Astrocyte (in vitro differentiated cells and primary cell): ENCODE measurements at regions not wholly inside any gene's neighbourhood (a gene's known extent, or its start where the extent isn't known, plus 50 kb on each side); places are given as distances from the start of the nearest gene placed in this dataset.

ENCODE experiments used
- DNase-seq: peaks from one replicate; pipeline ENCODE4 v3.0.0-alpha.2; 2010; ENCODE audit warnings: low read depth
- FAIRE-seq: peaks from 2 replicates; lab custom pipeline; 2011; peaks lifted over from hg19 to GRCh38; lab: Jason Lieb, UNC
- H2AFZ ChIP-seq: 2 replicates; pipeline ENCODE4 v1.6.0; 2012; ENCODE audit warnings: low read depth, low read length, inconsistent platforms
- H3K27ac ChIP-seq: 2 replicates; pipeline ENCODE4 v1.5.1; 2011; ENCODE audit warnings: low read depth, low read length, inconsistent platforms
- H3K27me3 ChIP-seq: 2 replicates; pipeline ENCODE4 v1.6.0; 2011; ENCODE audit warnings: low read length, inconsistent platforms; ENCODE audit not compliant: insufficient read depth
- H3K36me3 ChIP-seq: 2 replicates; pipeline ENCODE4 v1.5.1; 2011; ENCODE audit warnings: low read length, inconsistent platforms; ENCODE audit not compliant: insufficient read depth
- H3K4me1 ChIP-seq: 2 replicates; pipeline ENCODE4 v1.5.1; 2011; ENCODE audit warnings: low read length, inconsistent platforms; ENCODE audit not compliant: insufficient read depth
- H3K4me2 ChIP-seq: 2 replicates; pipeline ENCODE4 v1.6.0; 2012; ENCODE audit warnings: low read length, inconsistent platforms
- H3K4me3 ChIP-seq: 2 replicates; pipeline ENCODE4 v1.5.1; 2011; ENCODE audit warnings: low read depth, mild to moderate bottlenecking, low read length, inconsistent platforms; ENCODE audit not compliant: insufficient read depth
- H3K79me2 ChIP-seq: 2 replicates; pipeline ENCODE4 v1.6.0; 2012; ENCODE audit warnings: mild to moderate bottlenecking, low read length, inconsistent platforms; ENCODE audit not compliant: insufficient read depth
- H3K9ac ChIP-seq: 2 replicates; pipeline ENCODE4 v1.6.0; 2012; ENCODE audit warnings: mild to moderate bottlenecking, low read length, inconsistent platforms
- H3K9me3 ChIP-seq: 2 replicates; pipeline ENCODE4 v1.5.1; 2012; ENCODE audit warnings: low read depth, mild to moderate bottlenecking, low read length, inconsistent platforms; ENCODE audit not compliant: insufficient read depth
- H4K20me1 ChIP-seq: 2 replicates; pipeline ENCODE4 v1.6.0; 2012; ENCODE audit warnings: low read length, inconsistent platforms; ENCODE audit not compliant: insufficient read depth
- H3K27ac Mint-ChIP-seq: one replicate; pipeline ENCODE4 v1.8.0; 2021; ENCODE audit warnings: mild to moderate bottlenecking, mixed read lengths; ENCODE audit not compliant: unreplicated experiment
- H3K27me3 Mint-ChIP-seq: one replicate; pipeline ENCODE4 v1.8.0; 2021; ENCODE audit warnings: low read depth, mixed read lengths; ENCODE audit not compliant: unreplicated experiment
- H3K36me3 Mint-ChIP-seq: one replicate; pipeline ENCODE4 v1.8.0; 2021; ENCODE audit warnings: low read depth, mixed read lengths; ENCODE audit not compliant: unreplicated experiment
- H3K4me1 Mint-ChIP-seq: one replicate; pipeline ENCODE4 v1.8.0; 2021; ENCODE audit warnings: low read depth, mixed read lengths; ENCODE audit not compliant: unreplicated experiment
- H3K4me3 Mint-ChIP-seq: one replicate; pipeline ENCODE4 v1.8.0; 2021; ENCODE audit warnings: mild to moderate bottlenecking, moderate library complexity, mixed read lengths; ENCODE audit not compliant: unreplicated experiment
- H3K9me3 Mint-ChIP-seq: one replicate; pipeline ENCODE4 v1.8.0; 2021; ENCODE audit warnings: mild to moderate bottlenecking, mixed read lengths; ENCODE audit not compliant: unreplicated experiment
- EZH2 ChIP-seq: IDR thresholded peaks from 2 replicates; pipeline ENCODE4 v1.6.1; 2012; ENCODE audit warnings: mild to moderate bottlenecking, low read length, inconsistent platforms; ENCODE audit not compliant: insufficient read depth
- TF ChIP-seq, protein P1 (sequence below): IDR thresholded peaks from 2 replicates; pipeline ENCODE4 v1.5.1; 2011; ENCODE audit warnings: low read depth, mild to moderate bottlenecking, inconsistent platforms, low read length, moderate library complexity; ENCODE audit not compliant: insufficient read depth

DNA sequence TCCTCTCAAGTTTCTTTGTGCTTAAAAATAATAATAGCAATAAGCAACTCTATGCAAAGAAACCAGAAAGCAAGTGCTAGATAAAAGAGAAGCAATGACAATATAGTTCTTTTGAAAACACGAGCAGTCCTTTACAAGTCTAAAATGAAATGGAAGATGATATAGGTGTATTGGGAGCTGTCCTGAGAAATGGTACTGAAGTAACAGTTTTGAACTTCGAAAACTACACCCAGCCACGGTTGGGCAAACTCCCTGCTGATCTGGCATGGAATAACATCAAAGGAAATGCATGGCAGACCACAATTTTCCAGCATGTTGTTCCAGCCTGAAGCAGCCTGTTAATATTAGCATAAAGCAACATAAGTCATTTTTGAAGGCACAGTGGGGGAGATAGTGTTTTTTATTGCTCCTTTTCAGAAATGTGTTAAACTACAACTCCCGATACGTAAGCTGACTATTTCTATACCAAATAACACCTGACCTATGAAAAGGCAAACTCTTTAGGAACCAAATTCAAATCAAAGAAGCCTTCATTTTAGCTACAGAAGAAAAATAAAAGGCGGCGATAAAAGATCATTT, 596.1 kb upstream of the KLHL29 start:
- DNase-seq (no peak), FAIRE-seq (no peak)
- Mint-ChIP-seq H3K4me1 (no peaks in the 10 kb centered on the region), H3K9me3 (no peaks in the 10 kb centered on the region), H3K27ac (no peak overlapping the region), H3K36me3 (no peaks in the 10 kb centered on the region), H3K4me3 (no peak overlapping the region), H3K27me3 (peaks cover 3% of the 10 kb centered on the region)
- Histone ChIP-seq H3K27me3 (no peaks in the 10 kb centered on the region), H3K79me2 (no peaks in the 10 kb centered on the region), H3K4me3 (no peak overlapping the region), H3K4me1 (no peaks in the 10 kb centered on the region), H3K36me3 (no peaks in the 10 kb centered on the region), H3K9me3 (no peaks in the 10 kb centered on the region), H3K9ac (no peak overlapping the region), H4K20me1 (no peaks in the 10 kb centered on the region), H3K27ac (no peak overlapping the region), H3K4me2 (no peak overlapping the region), H2AFZ (no peak overlapping the region)
- TF ChIP-seq, protein P1, sequence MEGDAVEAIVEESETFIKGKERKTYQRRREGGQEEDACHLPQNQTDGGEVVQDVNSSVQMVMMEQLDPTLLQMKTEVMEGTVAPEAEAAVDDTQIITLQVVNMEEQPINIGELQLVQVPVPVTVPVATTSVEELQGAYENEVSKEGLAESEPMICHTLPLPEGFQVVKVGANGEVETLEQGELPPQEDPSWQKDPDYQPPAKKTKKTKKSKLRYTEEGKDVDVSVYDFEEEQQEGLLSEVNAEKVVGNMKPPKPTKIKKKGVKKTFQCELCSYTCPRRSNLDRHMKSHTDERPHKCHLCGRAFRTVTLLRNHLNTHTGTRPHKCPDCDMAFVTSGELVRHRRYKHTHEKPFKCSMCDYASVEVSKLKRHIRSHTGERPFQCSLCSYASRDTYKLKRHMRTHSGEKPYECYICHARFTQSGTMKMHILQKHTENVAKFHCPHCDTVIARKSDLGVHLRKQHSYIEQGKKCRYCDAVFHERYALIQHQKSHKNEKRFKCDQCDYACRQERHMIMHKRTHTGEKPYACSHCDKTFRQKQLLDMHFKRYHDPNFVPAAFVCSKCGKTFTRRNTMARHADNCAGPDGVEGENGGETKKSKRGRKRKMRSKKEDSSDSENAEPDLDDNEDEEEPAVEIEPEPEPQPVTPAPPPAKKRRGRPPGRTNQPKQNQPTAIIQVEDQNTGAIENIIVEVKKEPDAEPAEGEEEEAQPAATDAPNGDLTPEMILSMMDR = no peak

DNA sequence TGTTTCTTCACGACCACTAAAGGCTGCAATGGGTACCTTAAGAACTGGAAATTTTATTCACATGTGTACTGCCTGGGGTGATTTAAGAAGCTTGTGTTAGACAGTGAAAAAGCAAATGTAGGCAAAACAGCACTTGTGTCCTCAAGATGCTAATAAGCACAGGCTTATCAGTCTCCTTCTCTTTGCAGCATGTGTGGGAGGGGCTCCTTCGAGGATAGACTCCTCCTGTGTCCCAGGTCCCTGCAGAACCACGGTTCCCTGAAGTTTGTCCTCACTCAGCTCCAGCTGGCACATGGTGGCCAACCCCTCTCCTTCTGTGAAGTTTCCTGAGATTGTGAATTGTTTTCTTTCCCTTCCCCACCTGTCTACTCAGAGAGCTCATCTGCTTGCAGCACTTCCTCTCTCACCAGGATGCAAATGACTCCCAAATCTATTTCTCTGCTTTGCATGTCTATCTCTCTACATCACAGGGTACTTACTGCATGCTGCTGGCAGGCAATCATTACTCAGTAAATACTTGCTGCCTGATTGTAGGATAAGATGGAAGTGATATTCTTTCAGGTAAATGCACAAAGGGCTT, 589.6 kb upstream of the KLHL29 start:
- H4K20me1 ChIP-seq = no peaks in the 10 kb centered on the region
- H2AFZ ChIP-seq = no peak overlapping the region
- no peak overlapping the region for H3K4me3 ChIP-seq
- H3K9me3 ChIP-seq = no peaks in the 10 kb centered on the region
- no peak for TF ChIP-seq EZH2
- TF ChIP-seq, protein P1 = no peak
- no peak overlapping the region for H3K4me3 Mint-ChIP-seq
- peaks cover 3% of the 10 kb centered on the region for H3K4me1 Mint-ChIP-seq
- no peak overlapping the region for H3K9ac ChIP-seq
- H3K27ac ChIP-seq = no peak overlapping the region
- no peak overlapping the region for H3K27ac Mint-ChIP-seq
- H3K27me3 ChIP-seq = no peaks in the 10 kb centered on the region
- H3K4me1 ChIP-seq = no peaks in the 10 kb centered on the region
- H3K36me3 Mint-ChIP-seq = no peaks in the 10 kb centered on the region
- DNase-seq (no peak), FAIRE-seq (no peak)
- no peaks in the 10 kb centered on the region for H3K36me3 ChIP-seq
- no peak overlapping the region for H3K4me2 ChIP-seq
- H3K9me3 Mint-ChIP-seq = no peaks in the 10 kb centered on the region
- no peaks in the 10 kb centered on the region for H3K79me2 ChIP-seq
- H3K27me3 Mint-ChIP-seq = peaks cover 17% of the 10 kb centered on the region

DNA sequence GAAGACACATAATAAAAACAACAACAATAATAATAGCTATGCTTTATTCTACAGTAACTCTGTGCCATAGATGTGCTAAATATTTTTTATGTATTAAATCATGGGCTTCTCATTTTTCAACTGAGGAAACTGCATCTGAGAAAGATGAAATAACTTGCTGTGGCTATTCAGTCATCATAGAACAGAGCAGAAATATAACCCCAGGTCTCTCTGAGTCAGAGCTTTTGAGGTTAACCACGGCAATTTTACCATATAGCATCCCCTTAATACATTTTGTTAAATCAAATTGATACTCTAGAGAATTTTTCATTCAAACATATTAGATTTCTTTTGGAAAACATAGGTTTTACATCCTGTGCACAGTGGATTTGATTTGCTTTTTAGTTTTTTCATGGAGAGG, 586.6 kb upstream of the KLHL29 start:
- no peaks in the 10 kb centered on the region for H3K9me3 ChIP-seq
- H3K4me1 ChIP-seq = no peaks in the 10 kb centered on the region
- H3K27me3 ChIP-seq = no peaks in the 10 kb centered on the region
- H3K27ac ChIP-seq = no peak overlapping the region
- no peak overlapping the region for H3K4me3 ChIP-seq
- H3K79me2 ChIP-seq = no peaks in the 10 kb centered on the region
- peaks cover 18% of the 10 kb centered on the region for H3K27me3 Mint-ChIP-seq
- no peaks in the 10 kb centered on the region for H4K20me1 ChIP-seq
- H3K9me3 Mint-ChIP-seq = no peaks in the 10 kb centered on the region
- FAIRE-seq (no peak), DNase-seq (no peak)
- H3K36me3 ChIP-seq = no peaks in the 10 kb centered on the region
- no peak for TF ChIP-seq EZH2
- TF ChIP-seq, protein P1 = no peak
- H2AFZ ChIP-seq = no peak overlapping the region
- no peak overlapping the region for H3K27ac Mint-ChIP-seq
- H3K36me3 Mint-ChIP-seq = no peaks in the 10 kb centered on the region
- no peak overlapping the region for H3K4me3 Mint-ChIP-seq
- peaks cover 3% of the 10 kb centered on the region for H3K4me1 Mint-ChIP-seq
- H3K9ac ChIP-seq = no peak overlapping the region
- no peak overlapping the region for H3K4me2 ChIP-seq
